PC-3 (cell line): ENCODE measurements at regions not wholly inside any gene's neighbourhood (a gene's known extent, or its start where the extent isn't known, plus 50 kb on each side); places are given as distances from the start of the nearest gene placed in this dataset.

Experiments used
- ATAC-seq: fragments of 200-7000 bp; cut with Tn5 transposase; 2 replicates; pipeline ENCODE4 v1.9.1; 2020; ENCODE audit warnings: mild to moderate bottlenecking, moderate library complexity
- BruUV-seq: library from RNA; stranded (reverse); fragments of 400-500 nt; replicated peaks from 2 replicates; lab custom pipeline; 2021; lab: Mats Ljungman, UMichigan
- CTCF ChIA-PET: fragments of 300-600 bp; sonication (Branson Sonifier 250); formaldehyde crosslinking; loops from one replicate; lab custom pipeline; 2022; ENCODE audit warnings: antibody characterized with exemption; lab: Charles Lee
- POLR2A ChIA-PET: fragments of 300-600 bp; sonication (Branson Sonifier 250); formaldehyde crosslinking; loops from one replicate; lab custom pipeline; 2022; ENCODE audit warnings: antibody characterized with exemption; ENCODE audit not compliant: unreplicated experiment; lab: Charles Lee
- DNase-seq: peaks from one replicate; pipeline ENCODE4 v3.0.0-alpha.2; 2015
- H2AFZ ChIP-seq: fragments of 300-600 bp; sonication (generic); 2 replicates; pipeline ENCODE4 v1.6.0; 2016; ENCODE audit warnings: antibody characterized with exemption, low read length
- H3F3A ChIP-seq: fragments of 300-600 bp; sonication (generic); one replicate; pipeline ENCODE4 v1.6.0; 2017; ENCODE audit warnings: antibody characterized with exemption, low read length, control low read depth, mild to moderate bottlenecking; ENCODE audit not compliant: unreplicated experiment
- H3K27ac ChIP-seq: fragments of 300-600 bp; sonication (generic); 2 replicates; pipeline ENCODE4 v1.5.1; 2016; ENCODE audit warnings: mild to moderate bottlenecking, low read length
- H3K27me3 ChIP-seq: fragments of 300-600 bp; sonication (generic); 2 replicates; pipeline ENCODE4 v1.6.1; 2016; ENCODE audit warnings: low read length, mixed read lengths
- H3K36me3 ChIP-seq: fragments of 300-600 bp; sonication (generic); 2 replicates; pipeline ENCODE4 v1.6.1; 2016; ENCODE audit warnings: low read depth, mixed run types, low read length, mixed read lengths
- H3K4me1 ChIP-seq: fragments of 300-600 bp; sonication (generic); 2 replicates; pipeline ENCODE4 v1.5.1; 2016; ENCODE audit warnings: low read length; ENCODE audit not compliant: insufficient read depth
- H3K4me2 ChIP-seq: fragments of 300-600 bp; sonication (generic); 2 replicates; pipeline ENCODE4 v1.6.0; 2016; ENCODE audit warnings: low read length
- H3K4me3 ChIP-seq: fragments of 300-600 bp; sonication (generic); 2 replicates; pipeline ENCODE4 v1.5.1; 2016; ENCODE audit warnings: mild to moderate bottlenecking, low read length, mixed read lengths
- H3K79me2 ChIP-seq: fragments of 300-600 bp; sonication (generic); 2 replicates; pipeline ENCODE4 v1.6.1; 2017; ENCODE audit warnings: low read length, mixed read lengths
- H3K9ac ChIP-seq: fragments of 300-600 bp; sonication (generic); 2 replicates; pipeline ENCODE4 v1.6.0; 2016; ENCODE audit warnings: mild to moderate bottlenecking, low read length
- H3K9me2 ChIP-seq: fragments of 300-600 bp; sonication (generic); replicated peaks from 2 replicates; pipeline ENCODE4 v1.6.1; 2016; ENCODE audit warnings: mixed run types, low read length, mixed read lengths
- H3K9me3 ChIP-seq: fragments of 300-600 bp; sonication (generic); 2 replicates; pipeline ENCODE4 v1.6.1; 2016; ENCODE audit warnings: low read length, mixed read lengths
- H4K20me1 ChIP-seq: fragments of 300-600 bp; sonication (generic); 2 replicates; pipeline ENCODE4 v1.6.1; 2016; ENCODE audit warnings: low read length, mixed read lengths
- EZH2 ChIP-seq: fragments of 300-600 bp; sonication (generic); IDR thresholded peaks from one replicate; pipeline ENCODE4 v1.6.1; 2017; ENCODE audit warnings: antibody characterized with exemption, mild to moderate bottlenecking, low read length; ENCODE audit not compliant: unreplicated experiment
- EZH2phosphoT487 ChIP-seq: fragments of 300-600 bp; sonication (generic); IDR thresholded peaks from 2 replicates; pipeline ENCODE4 v1.6.1; 2018; ENCODE audit warnings: mild to moderate bottlenecking, antibody characterized with exemption, low read length, borderline replicate concordance
- intact Hi-C: fragments of 100-400 bp; cut with micrococcal nuclease; formaldehyde crosslinking; loops from 2 replicates; pipeline ENCODE4 v1.9.0; 2023
- TF ChIP-seq, protein P1 (sequence below): fragments of 300-600 bp; sonication (generic); conservative IDR thresholded peaks from 2 replicates; pipeline ENCODE4 v1.5.1; 2017; ENCODE audit warnings: antibody characterized with exemption, low read depth, mild to moderate bottlenecking, low read length

- Histone ChIP-seq H2AFZ (no peak overlapping the region), H3K9me2 (no peaks in the 10 kb centered on the region), H4K20me1 (no peaks in the 10 kb centered on the region), H3F3A (no peaks in the 10 kb centered on the region), H3K27me3 (peaks cover 74% of the 10 kb centered on the region), H3K36me3 (no peaks in the 10 kb centered on the region), H3K4me1 (no peaks in the 10 kb centered on the region), H3K4me2 (no peak overlapping the region), H3K9ac (no peak overlapping the region), H3K4me3 (no peak overlapping the region), H3K27ac (no peak overlapping the region), H3K9me3 (no peaks in the 10 kb centered on the region), H3K79me2 (no peaks in the 10 kb centered on the region)
- ChIA-PET POLR2A (no interaction called here), CTCF (no interaction called here)
- no TSS peak for BruUV-seq
- ATAC-seq (no peak), DNase-seq (no peak)
- intact Hi-C loops, result no loop called here
- TF ChIP-seq EZH2 (no peak), EZH2phosphoT487 (no peak)
- TF ChIP-seq, protein P1, sequence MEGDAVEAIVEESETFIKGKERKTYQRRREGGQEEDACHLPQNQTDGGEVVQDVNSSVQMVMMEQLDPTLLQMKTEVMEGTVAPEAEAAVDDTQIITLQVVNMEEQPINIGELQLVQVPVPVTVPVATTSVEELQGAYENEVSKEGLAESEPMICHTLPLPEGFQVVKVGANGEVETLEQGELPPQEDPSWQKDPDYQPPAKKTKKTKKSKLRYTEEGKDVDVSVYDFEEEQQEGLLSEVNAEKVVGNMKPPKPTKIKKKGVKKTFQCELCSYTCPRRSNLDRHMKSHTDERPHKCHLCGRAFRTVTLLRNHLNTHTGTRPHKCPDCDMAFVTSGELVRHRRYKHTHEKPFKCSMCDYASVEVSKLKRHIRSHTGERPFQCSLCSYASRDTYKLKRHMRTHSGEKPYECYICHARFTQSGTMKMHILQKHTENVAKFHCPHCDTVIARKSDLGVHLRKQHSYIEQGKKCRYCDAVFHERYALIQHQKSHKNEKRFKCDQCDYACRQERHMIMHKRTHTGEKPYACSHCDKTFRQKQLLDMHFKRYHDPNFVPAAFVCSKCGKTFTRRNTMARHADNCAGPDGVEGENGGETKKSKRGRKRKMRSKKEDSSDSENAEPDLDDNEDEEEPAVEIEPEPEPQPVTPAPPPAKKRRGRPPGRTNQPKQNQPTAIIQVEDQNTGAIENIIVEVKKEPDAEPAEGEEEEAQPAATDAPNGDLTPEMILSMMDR, result no peak
These were observed 188.9 kb downstream of the TENT4A start for GRCh38 chr5:6902094-6902493.

DNA sequence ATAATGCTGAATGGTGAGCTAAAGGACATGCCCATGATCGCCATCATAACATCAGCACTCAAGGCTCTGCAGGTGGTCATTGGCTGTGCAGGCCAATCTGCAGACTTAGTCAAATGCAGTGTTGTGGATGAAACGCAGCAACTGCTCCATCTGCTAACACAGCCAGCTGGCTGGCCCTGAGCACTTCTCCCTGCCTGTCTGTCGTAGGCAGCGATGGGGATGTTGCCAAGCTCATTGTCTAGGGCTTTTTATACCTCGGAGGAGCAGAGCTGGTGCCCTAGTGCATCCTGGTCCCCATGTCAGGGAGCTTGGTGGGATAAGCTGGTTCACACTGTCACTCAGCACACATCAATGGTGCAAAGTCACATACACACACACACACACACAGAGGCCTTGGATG is 189.4 kb downstream of the TENT4A start:
- DNase-seq, result no peak
- no peak overlapping the region for H2AFZ ChIP-seq
- TF ChIP-seq EZH2, result no peak
- TF ChIP-seq, protein P1, result no peak
- no peak for TF ChIP-seq EZH2phosphoT487
- H3K27me3 ChIP-seq, result peaks cover 80% of the 10 kb centered on the region
- no peak overlapping the region for H3K4me2 ChIP-seq
- intact Hi-C loops, result no loop called here
- no peaks in the 10 kb centered on the region for H4K20me1 ChIP-seq
- BruUV-seq, result no TSS peak
- POLR2A ChIA-PET, result no interaction called here
- no peaks in the 10 kb centered on the region for H3K79me2 ChIP-seq
- no peak overlapping the region for H3K27ac ChIP-seq
- no peaks in the 10 kb centered on the region for H3F3A ChIP-seq
- no peaks in the 10 kb centered on the region for H3K9me3 ChIP-seq
- H3K9ac ChIP-seq, result no peak overlapping the region
- no peaks in the 10 kb centered on the region for H3K4me1 ChIP-seq
- CTCF ChIA-PET, result no interaction called here
- H3K36me3 ChIP-seq, result no peaks in the 10 kb centered on the region
- no peaks in the 10 kb centered on the region for H3K9me2 ChIP-seq
- H3K4me3 ChIP-seq, result no peak overlapping the region
- no peak for ATAC-seq

DNA sequence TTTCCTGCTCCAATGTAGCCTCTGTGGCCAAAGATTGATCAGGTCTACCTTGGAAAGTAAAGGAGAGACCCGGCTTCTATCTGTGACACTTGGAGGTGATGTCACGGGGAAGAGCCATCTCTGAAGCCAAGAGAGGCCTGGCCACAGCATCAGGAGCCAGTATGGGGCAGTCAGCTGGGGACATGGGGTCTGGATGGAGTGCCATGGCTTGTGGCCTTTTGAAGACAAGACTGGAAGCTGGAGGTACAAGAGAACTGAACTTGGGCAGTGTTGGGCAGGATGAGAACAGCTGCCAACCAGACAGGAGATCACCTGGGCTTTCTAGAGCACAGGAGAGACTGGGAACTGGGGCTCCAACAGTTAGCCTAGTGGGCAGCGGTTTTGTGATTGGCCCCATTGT is 190.7 kb downstream of the TENT4A start:
- no peaks in the 10 kb centered on the region for H3K9me3 ChIP-seq
- ChIA-PET POLR2A (no interaction called here), CTCF (no interaction called here)
- H3K9ac ChIP-seq, result no peak overlapping the region
- intact Hi-C loops, result no loop called here
- H3K4me3 ChIP-seq, result no peak overlapping the region
- H4K20me1 ChIP-seq, result no peaks in the 10 kb centered on the region
- H2AFZ ChIP-seq, result no peak overlapping the region
- no peak for DNase-seq
- H3F3A ChIP-seq, result no peaks in the 10 kb centered on the region
- ATAC-seq, result no peak
- BruUV-seq, result no TSS peak
- no peaks in the 10 kb centered on the region for H3K36me3 ChIP-seq
- H3K4me1 ChIP-seq, result no peaks in the 10 kb centered on the region
- H3K4me2 ChIP-seq, result no peak overlapping the region
- H3K27ac ChIP-seq, result no peak overlapping the region
- TF ChIP-seq, protein P1, result no peak
- TF ChIP-seq EZH2 (no peak), EZH2phosphoT487 (no peak)
- peaks cover 84% of the 10 kb centered on the region for H3K27me3 ChIP-seq
- no peaks in the 10 kb centered on the region for H3K9me2 ChIP-seq
- H3K79me2 ChIP-seq, result no peaks in the 10 kb centered on the region
